ENCODE measurements at regions not wholly inside any gene's neighbourhood (a gene's known extent, or its start where the extent isn't known, plus 50 kb on each side); places are given as distances from the start of the nearest gene placed in this dataset.

GRCh38 chr1:69475021-69475420 lies 92.7 kb upstream of the LRRC7 start:
- CTCF ChIA-PET = interaction anchor here (0.6 kb wide), 1 partner anchor 469 kb away, joined by 3 read pairs; no protein-coding TSS in a partner anchor
- no peak for TF ChIP-seq FOXM1 (IDR thresholded peaks at IDR 0.05; ENCODE audit: borderline replicate concordance)
- no peak for TF ChIP-seq BHLHE40 (IDR thresholded peaks at IDR 0.05; ENCODE audit: borderline replicate concordance)
- TF ChIP-seq SUZ12 (IDR thresholded peaks at IDR 0.05) = no peak
- TF ChIP-seq, protein P1, sequence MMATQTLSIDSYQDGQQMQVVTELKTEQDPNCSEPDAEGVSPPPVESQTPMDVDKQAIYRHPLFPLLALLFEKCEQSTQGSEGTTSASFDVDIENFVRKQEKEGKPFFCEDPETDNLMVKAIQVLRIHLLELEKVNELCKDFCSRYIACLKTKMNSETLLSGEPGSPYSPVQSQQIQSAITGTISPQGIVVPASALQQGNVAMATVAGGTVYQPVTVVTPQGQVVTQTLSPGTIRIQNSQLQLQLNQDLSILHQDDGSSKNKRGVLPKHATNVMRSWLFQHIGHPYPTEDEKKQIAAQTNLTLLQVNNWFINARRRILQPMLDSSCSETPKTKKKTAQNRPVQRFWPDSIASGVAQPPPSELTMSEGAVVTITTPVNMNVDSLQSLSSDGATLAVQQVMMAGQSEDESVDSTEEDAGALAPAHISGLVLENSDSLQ (IDR thresholded peaks at IDR 0.05) = no peak
- TF ChIP-seq FOXK2 (IDR thresholded peaks at IDR 0.05) = no peak
- TF ChIP-seq HDGF (IDR thresholded peaks at IDR 0.05; ENCODE audit: borderline replicate concordance) = no peak
- TF ChIP-seq SP1 (IDR thresholded peaks at IDR 0.05) = no peak
- TF ChIP-seq LEF1 (IDR thresholded peaks at IDR 0.05; ENCODE audit: borderline replicate concordance) = no peak
- no peak for TF ChIP-seq ELF4 (IDR thresholded peaks at IDR 0.05)
- no peak for TF ChIP-seq ZNF384 (IDR thresholded peaks at IDR 0.05)
- TF ChIP-seq L3MBTL2 (conservative IDR thresholded peaks at IDR 0.05) = no peak
- TF ChIP-seq ARNT (IDR thresholded peaks at IDR 0.05) = no peak

DNA sequence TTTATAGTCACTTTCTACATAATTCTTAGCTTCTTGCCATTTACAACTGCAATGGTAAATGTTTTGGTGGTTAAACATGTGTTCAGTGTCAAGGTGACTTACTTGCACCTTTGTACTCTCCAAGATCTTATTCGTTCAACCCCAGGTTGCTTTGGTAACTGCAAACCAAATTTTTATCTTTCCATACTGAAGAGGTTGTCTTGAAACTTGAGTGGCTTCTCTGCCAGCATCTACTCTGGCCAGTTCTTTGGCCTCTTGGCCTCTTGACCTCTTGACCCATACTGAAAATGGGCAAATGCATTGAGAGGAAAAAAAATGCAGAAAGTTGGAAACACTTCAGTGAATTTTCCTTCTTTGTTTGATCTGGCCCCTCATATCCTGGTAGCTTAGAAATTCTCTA lies 88.0 kb upstream of the LRRC7 start:
- POLR2A ChIA-PET = no interaction called here
- CTCF ChIA-PET = no interaction called here
- no peak for DNase-seq (ENCODE audit: extremely low spot score)
- TF ChIP-seq ELF4 (IDR thresholded peaks at IDR 0.05) (no peak), ZNF384 (IDR thresholded peaks at IDR 0.05) (no peak), ARNT (IDR thresholded peaks at IDR 0.05) (no peak), LEF1 (IDR thresholded peaks at IDR 0.05; ENCODE audit: borderline replicate concordance) (no peak)

More at GRCh38 chr1:69475021-69475420, 92.7 kb upstream of the LRRC7 start:
- no peak for DNase-seq (ENCODE audit: extremely low spot score)
- POLR2A ChIA-PET = no interaction called here

GRCh38 chr1:69483246-69483645 lies 84.5 kb upstream of the LRRC7 start:
- POLR2A ChIA-PET = no interaction called here
- no peak for DNase-seq (ENCODE audit: extremely low spot score)
- no peak for TF ChIP-seq NFRKB (IDR thresholded peaks at IDR 0.05)
- TF ChIP-seq ZNF384 (IDR thresholded peaks at IDR 0.05) = no peak
- TF ChIP-seq SUZ12 (IDR thresholded peaks at IDR 0.05) = no peak
- TF ChIP-seq ELF4 (IDR thresholded peaks at IDR 0.05) = no peak
- no peak for TF ChIP-seq LEF1 (IDR thresholded peaks at IDR 0.05; ENCODE audit: borderline replicate concordance)
- no peak for TF ChIP-seq SP1 (IDR thresholded peaks at IDR 0.05)
- no peak for TF ChIP-seq FOXK2 (IDR thresholded peaks at IDR 0.05)
- TF ChIP-seq BHLHE40 (IDR thresholded peaks at IDR 0.05; ENCODE audit: borderline replicate concordance) = no peak
- no peak for TF ChIP-seq HDGF (IDR thresholded peaks at IDR 0.05; ENCODE audit: borderline replicate concordance)
- no peak for TF ChIP-seq CTBP1 (IDR thresholded peaks at IDR 0.05; ENCODE audit: borderline replicate concordance)
- no peak for TF ChIP-seq TARDBP (IDR thresholded peaks at IDR 0.05)
- TF ChIP-seq, protein P1 (IDR thresholded peaks at IDR 0.05) = no peak
- TF ChIP-seq FOXM1 (IDR thresholded peaks at IDR 0.05; ENCODE audit: borderline replicate concordance) = no peak
- CTCF ChIA-PET = no interaction called here

- DNase-seq (ENCODE audit: extremely low spot score) = no peak
- TF ChIP-seq NFRKB (IDR thresholded peaks at IDR 0.05) = no peak
- no peak for TF ChIP-seq SUZ12 (IDR thresholded peaks at IDR 0.05)
- no peak for TF ChIP-seq CTBP1 (IDR thresholded peaks at IDR 0.05; ENCODE audit: borderline replicate concordance)
- no peak for TF ChIP-seq FOXA1 (IDR thresholded peaks at IDR 0.05)
- TF ChIP-seq SP1 (IDR thresholded peaks at IDR 0.05) = no peak
- TF ChIP-seq FOXK2 (IDR thresholded peaks at IDR 0.05) = no peak
- TF ChIP-seq TARDBP (IDR thresholded peaks at IDR 0.05) = no peak
- TF ChIP-seq BHLHE40 (IDR thresholded peaks at IDR 0.05; ENCODE audit: borderline replicate concordance) = no peak
- TF ChIP-seq FOXM1 (IDR thresholded peaks at IDR 0.05; ENCODE audit: borderline replicate concordance) = no peak
- TF ChIP-seq ARNT (IDR thresholded peaks at IDR 0.05) = no peak
- TF ChIP-seq ZNF384 (IDR thresholded peaks at IDR 0.05) = no peak
- TF ChIP-seq ELF4 (IDR thresholded peaks at IDR 0.05) = no peak
- POLR2A ChIA-PET = no interaction called here
- CTCF ChIA-PET = no interaction called here
Measured at GRCh38 chr1:69485616-69486015, 82.1 kb upstream of the LRRC7 start.

GRCh38 chr1:69491416-69491815 lies 76.3 kb upstream of the LRRC7 start:
- ChIA-PET POLR2A (no interaction called here), CTCF (no interaction called here)
- TF ChIP-seq HDGF (IDR thresholded peaks at IDR 0.05; ENCODE audit: borderline replicate concordance) = no peak
- TF ChIP-seq ARNT (IDR thresholded peaks at IDR 0.05) = no peak
- TF ChIP-seq, protein P1 (IDR thresholded peaks at IDR 0.05) = no peak
- TF ChIP-seq FOXA1 (IDR thresholded peaks at IDR 0.05) = no peak
- TF ChIP-seq ELF4 (IDR thresholded peaks at IDR 0.05) = no peak
- TF ChIP-seq LEF1 (IDR thresholded peaks at IDR 0.05; ENCODE audit: borderline replicate concordance) = no peak
- TF ChIP-seq NFRKB (IDR thresholded peaks at IDR 0.05) = no peak
- no peak for TF ChIP-seq CTBP1 (IDR thresholded peaks at IDR 0.05; ENCODE audit: borderline replicate concordance)
- TF ChIP-seq FOXK2 (IDR thresholded peaks at IDR 0.05) = no peak
- no peak for TF ChIP-seq BHLHE40 (IDR thresholded peaks at IDR 0.05; ENCODE audit: borderline replicate concordance)
- no peak for TF ChIP-seq ZNF384 (IDR thresholded peaks at IDR 0.05)
- DNase-seq (ENCODE audit: extremely low spot score) = no peak

DNA sequence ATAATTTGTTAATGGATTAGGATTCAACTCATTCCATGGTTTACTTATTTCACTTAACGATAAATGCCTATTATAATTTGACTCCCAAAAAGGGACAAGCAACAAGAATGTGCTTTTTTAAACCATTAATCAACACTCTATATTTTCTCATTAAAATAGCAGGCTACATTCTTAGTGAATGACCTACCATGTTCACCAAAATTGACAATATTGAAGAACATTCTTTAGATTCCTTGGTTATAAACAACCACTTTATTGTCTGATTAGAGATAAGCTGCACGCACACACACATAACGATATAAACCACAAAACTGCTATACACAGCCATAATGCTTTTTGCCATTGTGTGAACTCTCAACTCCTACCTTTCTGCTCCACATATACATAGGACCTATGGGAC lies 75.4 kb upstream of the LRRC7 start:
- DNase-seq (ENCODE audit: extremely low spot score) = no peak
- POLR2A ChIA-PET = no interaction called here
- TF ChIP-seq ARNT (IDR thresholded peaks at IDR 0.05) (no peak), FOXM1 (IDR thresholded peaks at IDR 0.05; ENCODE audit: borderline replicate concordance) (no peak), SUZ12 (IDR thresholded peaks at IDR 0.05) (no peak), NFRKB (IDR thresholded peaks at IDR 0.05) (no peak), BHLHE40 (IDR thresholded peaks at IDR 0.05; ENCODE audit: borderline replicate concordance) (no peak), FOXK2 (IDR thresholded peaks at IDR 0.05) (no peak), SP1 (IDR thresholded peaks at IDR 0.05) (no peak), CTBP1 (IDR thresholded peaks at IDR 0.05; ENCODE audit: borderline replicate concordance) (no peak), LEF1 (IDR thresholded peaks at IDR 0.05; ENCODE audit: borderline replicate concordance) (no peak), FOXA1 (IDR thresholded peaks at IDR 0.05) (no peak), ZNF384 (IDR thresholded peaks at IDR 0.05) (no peak), ELF4 (IDR thresholded peaks at IDR 0.05) (no peak), HDGF (IDR thresholded peaks at IDR 0.05; ENCODE audit: borderline replicate concordance) (no peak), L3MBTL2 (conservative IDR thresholded peaks at IDR 0.05) (no peak)
- TF ChIP-seq, protein P1 (IDR thresholded peaks at IDR 0.05) = no peak
- CTCF ChIA-PET = no interaction called here

Data from HEK293T (cell line).